Activated CD4-positive, alpha-beta T cell treated with anti-CD3 and anti-CD28 coated beads, Interleukin-2, amount 10 ng/mL, durations not matched to agents 24 days and 14 days (primary cell): ENCODE measurements at regions not wholly inside any gene's neighbourhood (a gene's known extent, or its start where the extent isn't known, plus 50 kb on each side); places are given as distances from the start of the nearest gene placed in this dataset.
A peak's percentile ranks its signal among the peaks of the same experiment; 100 is the strongest.
"Not testable (repeated sequence)": the region's sequence is repeated elsewhere in the genome, so short reads cannot be mapped to it uniquely, and the experiment has no call there.

Experiments
- DNase-seq: peaks from one replicate; pipeline ENCODE4 v3.0.0; 2022
- H3K27ac Mint-ChIP-seq: one replicate; pipeline ENCODE4 v1.8.0; 2022; ENCODE audit warnings: mild to moderate bottlenecking, mixed read lengths
- H3K27me3 Mint-ChIP-seq: one replicate; pipeline ENCODE4 v1.8.0; 2022; ENCODE audit warnings: mixed read lengths
- H3K36me3 Mint-ChIP-seq: one replicate; pipeline ENCODE4 v1.8.0; 2022; ENCODE audit warnings: low read depth, mild to moderate bottlenecking, mixed read lengths
- H3K4me1 Mint-ChIP-seq: one replicate; pipeline ENCODE4 v1.8.0; 2021; ENCODE audit warnings: mixed read lengths
- H3K4me3 Mint-ChIP-seq: one replicate; pipeline ENCODE4 v1.8.0; 2022; ENCODE audit warnings: mild to moderate bottlenecking, moderate library complexity, mixed read lengths
- H3K9me3 Mint-ChIP-seq: one replicate; pipeline ENCODE4 v1.8.0; 2021; ENCODE audit warnings: mixed read lengths
- intact Hi-C: fragments of 100-400 bp; cut with micrococcal nuclease; formaldehyde crosslinking; loops from one replicate; pipeline ENCODE4 v1.15.1; 2023

DNA sequence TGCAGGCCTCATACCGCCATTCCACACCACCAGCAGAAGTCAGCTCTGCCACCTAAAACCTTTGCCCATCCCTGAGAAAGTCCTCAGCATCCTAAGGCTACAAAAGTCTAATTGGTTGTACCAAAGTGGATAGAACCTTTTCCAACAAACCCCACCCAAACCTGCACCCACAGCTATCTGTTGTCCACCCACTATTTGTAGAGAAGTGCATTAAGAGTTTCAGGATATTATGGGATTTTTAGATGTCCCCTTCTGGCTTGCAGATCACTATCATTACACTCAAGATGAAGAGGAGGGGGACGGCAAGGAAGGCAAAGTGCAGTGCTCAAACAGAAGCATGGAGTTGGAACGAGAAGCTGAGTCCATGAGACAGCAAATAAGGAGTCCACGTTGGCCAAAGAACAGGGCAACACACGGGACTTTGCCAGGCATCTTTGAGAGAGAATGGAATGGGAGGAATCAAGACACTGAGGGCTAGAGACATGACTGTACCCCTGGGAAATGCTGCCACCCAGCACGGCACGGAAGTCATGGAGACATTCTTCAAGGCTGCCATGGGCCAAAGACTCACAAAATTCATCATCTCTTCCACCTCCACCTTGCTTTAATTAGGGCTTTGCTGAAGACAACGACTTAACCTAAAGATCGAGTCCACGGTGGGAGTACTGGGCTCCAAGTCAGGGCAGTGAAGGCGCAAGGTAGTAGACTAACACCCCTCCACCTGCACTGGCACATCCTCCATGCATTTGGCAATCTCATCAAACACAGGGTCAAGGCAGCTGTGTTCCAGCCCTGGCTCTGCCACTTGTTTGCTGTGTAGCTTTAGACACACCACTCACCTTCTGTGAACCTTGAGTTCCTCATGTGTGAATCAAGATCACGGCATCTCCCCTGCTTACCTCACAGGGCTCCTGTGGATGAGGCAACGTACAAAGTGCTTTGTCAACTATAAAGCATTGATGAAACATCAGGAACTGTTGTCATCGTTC is 112.9 kb upstream of the TMEM45B start:
- peak; percentile 51 for DNase-seq
- Mint-ChIP-seq H3K27ac (no peak overlapping the region), H3K9me3 (no peaks in the 10 kb centered on the region), H3K4me1 (no peaks in the 10 kb centered on the region), H3K4me3 (no peak overlapping the region), H3K27me3 (peaks cover 3% of the 10 kb centered on the region), H3K36me3 (no peaks in the 10 kb centered on the region)
- intact Hi-C loops, result no loop called here

DNA sequence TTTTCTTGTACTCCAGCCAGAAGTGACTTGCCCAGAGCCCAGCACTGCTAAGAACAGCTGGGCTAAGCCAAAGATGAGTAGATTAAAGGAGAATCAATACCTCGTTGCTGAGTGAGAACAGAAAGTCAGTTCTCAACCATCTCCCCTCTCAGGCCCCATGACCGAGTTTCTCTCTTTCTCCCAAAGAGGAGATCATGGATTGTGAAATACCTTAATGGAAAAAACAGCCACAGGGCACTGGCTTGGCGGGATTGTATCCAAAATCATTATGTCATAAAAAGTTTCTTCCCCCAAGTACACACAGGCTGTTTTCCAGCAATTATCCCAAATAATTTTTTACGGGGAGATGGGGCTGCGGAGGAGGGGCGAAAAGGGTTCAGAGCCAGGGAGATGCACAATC is 111.8 kb upstream of the TMEM45B start:
- Mint-ChIP-seq H3K27me3 (no peaks in the 10 kb centered on the region), H3K4me3 (no peak overlapping the region), H3K4me1 (no peaks in the 10 kb centered on the region), H3K36me3 (no peaks in the 10 kb centered on the region), H3K9me3 (no peaks in the 10 kb centered on the region), H3K27ac (no peak overlapping the region)
- DNase-seq, result no peak
- intact Hi-C loops, result no loop called here

DNA sequence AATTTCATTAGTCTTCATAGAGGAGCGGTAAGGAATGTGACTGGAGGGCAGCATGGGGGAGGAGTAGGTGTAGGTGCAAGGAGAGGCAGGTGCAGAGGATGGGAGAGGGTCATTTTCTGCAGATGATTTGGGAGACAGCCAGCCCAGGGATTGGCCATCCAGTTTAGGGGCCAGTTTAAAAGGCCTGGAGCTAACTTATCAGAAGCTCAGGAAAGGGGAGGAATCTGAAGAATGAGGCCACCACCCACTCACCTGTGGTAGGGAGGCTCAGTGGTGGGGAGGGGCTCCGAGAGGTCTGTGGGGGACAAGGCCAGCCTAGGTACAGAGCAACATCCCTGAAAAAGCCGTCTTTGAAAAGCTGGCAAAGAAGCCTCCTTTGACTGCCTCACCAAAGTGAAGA is 110.8 kb upstream of the TMEM45B start:
- Mint-ChIP-seq H3K27ac (no peak overlapping the region), H3K27me3 (no peaks in the 10 kb centered on the region), H3K36me3 (no peaks in the 10 kb centered on the region), H3K4me3 (no peak overlapping the region), H3K4me1 (no peaks in the 10 kb centered on the region), H3K9me3 (no peaks in the 10 kb centered on the region)
- DNase-seq, result no peak
- intact Hi-C loops, result no loop called here

DNA sequence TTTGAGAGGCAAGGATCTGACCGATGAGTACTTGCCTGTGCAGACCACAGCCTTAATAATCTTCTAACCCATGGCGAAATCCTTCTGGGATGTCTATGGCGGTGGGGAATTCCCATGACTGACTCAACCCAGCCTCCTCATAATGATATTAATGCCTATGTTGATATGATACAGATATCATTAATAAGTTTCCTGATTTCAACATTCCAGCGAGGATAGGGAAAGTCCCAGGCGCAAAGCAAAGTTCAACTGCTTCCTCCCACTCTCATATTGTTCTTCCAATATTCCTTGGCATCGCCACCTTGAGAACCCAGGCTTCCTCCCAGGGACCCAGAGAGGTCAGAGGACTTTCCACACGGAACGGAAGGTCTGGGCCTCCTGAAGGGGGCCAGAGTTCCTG is 110.3 kb upstream of the TMEM45B start:
- Mint-ChIP-seq H3K4me1 (no peaks in the 10 kb centered on the region), H3K36me3 (no peaks in the 10 kb centered on the region), H3K27me3 (no peaks in the 10 kb centered on the region), H3K9me3 (no peaks in the 10 kb centered on the region), H3K4me3 (no peak overlapping the region), H3K27ac (no peak overlapping the region)
- intact Hi-C loops, result no loop called here
- no peak for DNase-seq

DNA sequence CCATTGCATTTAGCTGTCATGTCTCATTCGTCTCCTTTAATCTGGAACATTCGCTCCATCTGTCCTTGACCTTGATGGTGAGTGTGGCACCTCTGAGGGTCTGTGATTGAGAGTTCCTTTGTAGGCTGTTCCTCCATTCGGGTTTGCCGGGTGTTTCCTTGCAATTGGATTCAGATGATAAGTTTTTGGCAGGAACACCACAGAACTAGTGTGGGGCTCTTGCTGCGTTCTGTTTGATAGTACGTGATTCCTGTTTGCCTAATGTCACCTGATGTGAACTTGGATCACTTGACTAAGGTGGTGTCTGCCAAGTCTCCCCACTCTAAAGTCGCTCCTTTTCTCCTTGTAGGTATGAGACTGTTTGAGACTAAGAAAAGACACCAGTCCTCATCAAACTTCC is 109.7 kb upstream of the TMEM45B start:
- H3K9me3 Mint-ChIP-seq, result no peaks in the 10 kb centered on the region
- no peak for DNase-seq
- H3K27me3 Mint-ChIP-seq, result no peaks in the 10 kb centered on the region
- intact Hi-C loops, result no loop called here
- H3K4me1 Mint-ChIP-seq, result no peaks in the 10 kb centered on the region
- H3K36me3 Mint-ChIP-seq, result no peaks in the 10 kb centered on the region
- H3K4me3 Mint-ChIP-seq, result no peak overlapping the region
- no peak overlapping the region for H3K27ac Mint-ChIP-seq

DNA sequence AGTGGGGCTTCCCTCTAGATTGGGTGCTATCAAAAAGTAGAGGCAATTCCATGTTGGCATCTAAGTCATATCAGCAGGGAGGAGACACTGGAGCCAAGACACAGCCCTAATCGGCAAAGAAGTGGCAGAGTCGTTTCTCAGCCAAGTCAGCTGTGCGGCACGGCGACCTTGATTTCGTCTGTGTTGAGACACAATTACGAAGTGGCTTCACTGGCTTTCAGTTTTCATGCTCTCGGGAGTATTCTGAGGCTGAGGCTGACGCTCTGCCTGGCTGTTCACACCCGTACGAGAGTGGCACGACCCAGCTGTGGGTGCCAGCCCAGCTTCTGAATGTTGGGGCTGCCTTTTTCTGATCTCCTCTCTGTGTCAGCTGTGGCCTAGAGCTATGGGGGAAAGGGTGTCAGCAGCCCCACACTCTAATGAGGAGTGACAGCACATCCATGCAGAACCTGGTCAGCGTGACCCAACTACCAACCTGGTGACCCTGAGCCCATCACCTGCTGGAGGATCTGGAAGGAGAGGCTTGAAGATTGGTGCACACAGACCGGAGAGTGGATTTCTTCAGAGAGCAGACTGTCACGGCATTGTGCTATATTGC is 105.7 kb upstream of the TMEM45B start:
- no peaks in the 10 kb centered on the region for H3K36me3 Mint-ChIP-seq
- intact Hi-C loops, result no loop called here
- no peak overlapping the region for H3K27ac Mint-ChIP-seq
- no peak overlapping the region for H3K4me3 Mint-ChIP-seq
- no peaks in the 10 kb centered on the region for H3K27me3 Mint-ChIP-seq
- H3K9me3 Mint-ChIP-seq, result no peaks in the 10 kb centered on the region
- no peak for DNase-seq
- H3K4me1 Mint-ChIP-seq, result no peaks in the 10 kb centered on the region

DNA sequence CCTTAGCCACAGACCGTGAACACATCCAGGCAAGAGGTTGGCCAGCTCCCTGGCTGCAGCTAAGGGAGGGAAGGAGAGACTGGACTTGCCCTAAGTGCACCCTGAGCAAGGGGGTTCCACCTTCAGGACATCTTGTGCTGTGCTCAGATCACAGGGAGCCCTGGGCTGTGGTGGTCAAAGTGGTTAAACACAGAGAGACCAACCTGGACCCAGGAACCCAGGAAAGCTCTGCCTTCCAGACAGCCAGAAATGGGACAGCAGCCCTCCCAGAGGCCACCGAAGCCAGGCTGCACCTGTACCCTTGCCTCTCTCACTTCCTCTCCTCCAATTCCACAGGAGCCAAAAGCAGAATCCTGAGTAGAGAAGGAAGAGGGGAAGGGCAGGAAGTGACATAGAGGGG is 105.2 kb upstream of the TMEM45B start:
- no peak for DNase-seq
- intact Hi-C loops, result no loop called here
- Mint-ChIP-seq H3K27me3 (peaks cover 2% of the 10 kb centered on the region), H3K27ac (no peak overlapping the region), H3K4me3 (no peak overlapping the region), H3K9me3 (no peaks in the 10 kb centered on the region), H3K36me3 (no peaks in the 10 kb centered on the region), H3K4me1 (no peaks in the 10 kb centered on the region)

DNA sequence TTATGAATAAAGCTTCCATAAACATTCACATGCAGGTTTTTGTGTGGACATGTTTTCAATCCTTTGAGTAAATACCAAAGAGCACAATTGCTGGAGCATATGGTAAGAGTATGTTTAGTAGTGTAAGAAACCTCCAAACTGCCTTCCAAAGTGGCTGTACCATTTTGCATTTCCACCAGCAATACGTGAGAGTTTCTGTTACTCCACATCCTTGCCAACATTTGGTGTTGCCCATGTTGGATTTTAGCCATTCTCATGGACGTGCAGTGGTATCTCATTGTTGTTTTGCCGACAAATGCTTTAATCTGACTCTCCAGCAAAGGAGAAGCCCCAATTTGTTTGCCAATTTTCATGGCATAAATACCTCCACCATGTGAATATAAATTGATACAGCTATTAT is 103.9 kb upstream of the TMEM45B start:
- Mint-ChIP-seq H3K27ac (no peak overlapping the region), H3K27me3 (peaks cover 2% of the 10 kb centered on the region), H3K36me3 (no peaks in the 10 kb centered on the region), H3K4me1 (no peaks in the 10 kb centered on the region), H3K4me3 (no peak overlapping the region), H3K9me3 (no peaks in the 10 kb centered on the region)
- intact Hi-C loops, result no loop called here
- DNase-seq, result no peak

DNA sequence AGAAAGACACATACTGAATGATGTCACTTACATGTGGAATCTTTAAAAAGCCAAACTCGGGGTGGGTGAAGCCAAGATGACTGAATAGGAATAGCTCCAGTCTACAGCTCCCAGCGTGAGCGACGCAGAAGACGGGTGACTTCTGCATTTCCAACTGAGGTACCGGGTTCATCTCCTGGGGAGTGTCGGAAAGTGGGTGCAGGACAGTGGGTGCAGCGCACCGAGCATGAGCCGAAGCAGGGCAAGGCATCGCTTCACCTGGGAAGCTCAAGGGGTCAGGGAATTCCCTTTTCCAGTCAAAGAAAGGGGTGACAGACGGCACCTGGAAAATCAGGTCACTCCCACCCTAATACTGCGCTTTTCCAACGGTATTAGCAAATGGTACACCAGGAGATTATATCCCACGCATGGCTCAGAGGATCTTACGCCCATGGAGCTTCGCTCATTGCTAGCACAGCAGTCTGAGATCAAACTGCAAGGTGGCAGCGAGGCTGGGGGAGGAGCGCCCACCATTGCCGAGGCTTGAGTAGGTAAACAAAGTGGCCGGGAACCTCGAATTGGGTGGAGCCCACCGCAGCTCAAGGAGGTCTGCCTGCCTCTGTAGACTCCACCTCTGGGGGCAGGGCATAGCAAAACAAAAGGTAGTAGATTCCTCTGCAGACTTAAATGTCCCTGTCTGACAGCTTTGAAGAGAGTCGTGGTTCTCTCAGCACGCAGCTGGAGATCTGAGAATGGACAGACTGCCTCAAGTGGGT is 103.0 kb upstream of the TMEM45B start:
- DNase-seq, H3K9me3 Mint-ChIP-seq, intact Hi-C loops, H3K27me3 Mint-ChIP-seq, H3K36me3 Mint-ChIP-seq, H3K4me1 Mint-ChIP-seq, H3K27ac Mint-ChIP-seq, H3K4me3 Mint-ChIP-seq: not testable (repeated sequence)

DNA sequence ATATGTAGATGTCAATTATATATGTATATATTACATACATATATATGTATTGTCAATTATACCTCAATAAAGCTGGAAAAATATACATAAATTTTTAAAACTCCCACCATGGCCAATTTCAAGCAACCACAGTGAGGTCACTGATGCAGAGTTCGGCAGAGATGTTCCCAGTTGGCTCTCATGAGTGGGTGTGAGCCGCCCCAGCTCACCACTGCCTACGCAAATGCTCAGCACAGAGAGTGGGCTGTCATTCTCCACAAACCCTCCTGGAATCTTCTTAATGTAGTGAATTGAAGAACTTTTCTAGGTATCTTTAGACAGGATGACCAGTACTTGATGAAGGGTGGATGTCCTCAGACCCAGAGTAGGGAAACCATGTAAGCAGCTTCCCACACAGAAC is 96.6 kb upstream of the TMEM45B start:
- no peaks in the 10 kb centered on the region for H3K9me3 Mint-ChIP-seq
- no peak overlapping the region for H3K4me3 Mint-ChIP-seq
- H3K27ac Mint-ChIP-seq, result no peak overlapping the region
- H3K36me3 Mint-ChIP-seq, result no peaks in the 10 kb centered on the region
- DNase-seq, result no peak
- H3K4me1 Mint-ChIP-seq, result peaks cover 3% of the 10 kb centered on the region
- intact Hi-C loops, result no loop called here
- peaks cover 2% of the 10 kb centered on the region for H3K27me3 Mint-ChIP-seq

DNA sequence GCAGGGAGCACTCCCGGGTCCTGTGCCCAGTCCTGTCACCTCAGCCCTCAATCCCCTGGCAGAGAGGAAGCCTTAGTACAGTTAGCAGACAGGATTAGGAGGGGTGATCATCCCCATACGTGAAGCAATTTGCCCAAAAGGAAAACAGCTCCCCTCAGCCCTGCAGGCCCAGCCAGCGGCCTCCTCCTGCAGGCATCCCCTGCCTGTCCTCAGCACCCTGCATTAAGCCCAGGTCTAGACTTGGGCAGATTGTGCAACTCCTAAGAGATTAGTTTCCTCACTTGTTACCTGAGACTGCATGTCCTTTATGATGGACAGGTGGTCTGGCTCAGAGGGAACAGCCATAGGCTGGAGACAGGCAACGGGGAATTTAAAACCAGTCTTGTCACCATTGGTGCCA is 95.5 kb upstream of the TMEM45B start:
- Mint-ChIP-seq H3K36me3 (no peaks in the 10 kb centered on the region), H3K27ac (no peak overlapping the region), H3K9me3 (no peaks in the 10 kb centered on the region), H3K27me3 (peaks cover 2% of the 10 kb centered on the region), H3K4me3 (no peak overlapping the region), H3K4me1 (peaks cover 3% of the 10 kb centered on the region)
- intact Hi-C loops, result no loop called here
- DNase-seq, result no peak

DNA sequence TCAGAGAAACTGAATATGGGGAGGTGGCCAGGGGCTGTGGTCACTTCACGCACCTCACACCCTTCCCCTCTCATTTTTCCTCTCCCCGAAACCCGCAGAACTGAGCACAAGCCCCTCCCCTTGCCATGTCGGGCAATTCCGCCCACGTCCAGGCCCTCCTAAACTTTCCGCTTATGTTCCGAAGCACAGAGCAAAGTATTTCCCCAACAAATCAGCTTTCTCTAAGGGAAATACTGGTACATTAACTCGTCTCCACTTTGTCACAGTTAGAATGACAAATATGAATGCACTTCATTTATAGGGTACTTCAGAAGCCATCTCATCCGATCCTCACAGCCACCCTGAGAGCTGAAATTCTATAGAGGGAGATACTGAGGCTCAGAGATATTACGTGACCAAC is 94.7 kb upstream of the TMEM45B start:
- no peak overlapping the region for H3K4me3 Mint-ChIP-seq

DNA sequence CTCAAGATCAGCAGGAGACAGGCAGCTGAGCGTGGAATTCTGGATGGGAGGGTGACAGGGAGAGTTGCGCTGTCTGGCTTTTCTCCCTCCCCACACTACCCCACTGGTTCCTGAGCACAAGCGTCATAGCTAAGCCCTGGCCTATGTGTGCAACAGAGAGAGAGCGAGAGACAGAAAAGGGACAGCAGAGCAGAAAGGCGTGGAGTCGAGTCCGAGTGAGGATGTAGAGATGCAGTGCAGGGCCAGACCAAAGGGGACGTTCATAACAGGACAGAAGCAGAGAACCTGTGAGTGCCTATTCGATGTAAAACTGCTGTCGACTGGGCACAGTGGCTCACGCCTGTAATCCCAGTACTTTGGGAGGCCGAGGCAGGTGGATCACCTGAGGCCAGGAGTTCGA is 94.0 kb upstream of the TMEM45B start:
- Mint-ChIP-seq H3K36me3 (no peaks in the 10 kb centered on the region), H3K4me1 (peaks cover 3% of the 10 kb centered on the region), H3K4me3 (no peak overlapping the region), H3K27me3 (no peaks in the 10 kb centered on the region), H3K9me3 (no peaks in the 10 kb centered on the region), H3K27ac (no peak overlapping the region)
- intact Hi-C loops, result no loop called here
- no peak for DNase-seq

More for the DNA sequence above, 94.7 kb upstream of the TMEM45B start:
- Mint-ChIP-seq H3K4me1 (peaks cover 3% of the 10 kb centered on the region), H3K27me3 (no peaks in the 10 kb centered on the region), H3K27ac (no peak overlapping the region), H3K9me3 (no peaks in the 10 kb centered on the region), H3K36me3 (no peaks in the 10 kb centered on the region)
- DNase-seq, result no peak
- intact Hi-C loops, result no loop called here

DNA sequence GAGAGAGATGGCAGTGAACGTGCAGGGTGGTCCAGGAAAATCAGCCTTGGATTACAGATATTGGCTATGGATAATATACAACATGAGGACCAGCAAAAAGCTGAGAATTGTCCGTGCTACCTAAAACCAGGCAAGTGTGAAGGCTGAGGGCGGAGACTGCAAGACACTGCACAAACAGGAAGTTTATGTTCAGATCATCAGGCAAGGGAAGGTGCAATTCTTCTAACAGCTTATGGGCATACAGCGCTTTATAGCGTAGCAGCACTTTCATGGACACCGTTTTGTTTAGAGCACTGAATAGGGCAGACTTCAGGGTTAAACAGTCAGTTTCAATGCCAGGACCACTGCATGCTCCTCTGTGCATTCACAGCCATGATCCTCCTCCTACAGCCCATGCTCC is 93.1 kb upstream of the TMEM45B start:
- no peak overlapping the region for H3K27ac Mint-ChIP-seq
- peaks cover 3% of the 10 kb centered on the region for H3K4me1 Mint-ChIP-seq
- no peaks in the 10 kb centered on the region for H3K9me3 Mint-ChIP-seq
- H3K36me3 Mint-ChIP-seq, result no peaks in the 10 kb centered on the region
- no peaks in the 10 kb centered on the region for H3K27me3 Mint-ChIP-seq
- H3K4me3 Mint-ChIP-seq, result no peak overlapping the region
- no peak for DNase-seq
- intact Hi-C loops, result no loop called here
